PFSK-1 (cell line): ENCODE measurements at regions not wholly inside any gene's neighbourhood (a gene's known extent, or its start where the extent isn't known, plus 50 kb on each side); places are given as distances from the start of the nearest gene placed in this dataset.

Source experiments
- FOXP2 ChIP-seq: optimal IDR thresholded peaks from 2 replicates; pipeline ENCODE3; 2011; ENCODE audit warnings: borderline replicate concordance, control low read depth, inconsistent platforms; ENCODE audit not compliant: insufficient read depth; ENCODE audit errors: extremely low read length, extremely low read depth
- POLR2AphosphoS5 ChIP-seq: IDR thresholded peaks from 2 replicates; pipeline ENCODE4 v1.6.1; 2012; ENCODE audit warnings: low read depth, mild to moderate bottlenecking, control low read depth, low read length, moderate library complexity
- SIN3A ChIP-seq: IDR thresholded peaks from 2 replicates; pipeline ENCODE4 v1.6.1; 2012; ENCODE audit warnings: mild to moderate bottlenecking, low read length, moderate library complexity, borderline replicate concordance; ENCODE audit not compliant: insufficient read depth
- TAF1 ChIP-seq: IDR thresholded peaks from 2 replicates; pipeline ENCODE4 v1.6.1; 2012; ENCODE audit warnings: low read length, control low read depth, borderline replicate concordance; ENCODE audit not compliant: insufficient read depth
- TF ChIP-seq, protein P1 (sequence below), 2 experiments: IDR thresholded peaks; 2 replicates each; pipeline versions ENCODE4 v1.6.1 to v1.8.0; 2011 to 2012; ENCODE audit warnings: low read depth in 2 of 2, low read length in 2 of 2, control low read depth in 1 of 2, inconsistent platforms in 1 of 2, mild to moderate bottlenecking in 1 of 2, moderate library complexity in 1 of 2; ENCODE audit not compliant: insufficient read depth in 1 of 2

- TF ChIP-seq POLR2AphosphoS5 (no peak), SIN3A (no peak), TAF1 (no peak), FOXP2 (no peak)
- TF ChIP-seq, protein P1, sequence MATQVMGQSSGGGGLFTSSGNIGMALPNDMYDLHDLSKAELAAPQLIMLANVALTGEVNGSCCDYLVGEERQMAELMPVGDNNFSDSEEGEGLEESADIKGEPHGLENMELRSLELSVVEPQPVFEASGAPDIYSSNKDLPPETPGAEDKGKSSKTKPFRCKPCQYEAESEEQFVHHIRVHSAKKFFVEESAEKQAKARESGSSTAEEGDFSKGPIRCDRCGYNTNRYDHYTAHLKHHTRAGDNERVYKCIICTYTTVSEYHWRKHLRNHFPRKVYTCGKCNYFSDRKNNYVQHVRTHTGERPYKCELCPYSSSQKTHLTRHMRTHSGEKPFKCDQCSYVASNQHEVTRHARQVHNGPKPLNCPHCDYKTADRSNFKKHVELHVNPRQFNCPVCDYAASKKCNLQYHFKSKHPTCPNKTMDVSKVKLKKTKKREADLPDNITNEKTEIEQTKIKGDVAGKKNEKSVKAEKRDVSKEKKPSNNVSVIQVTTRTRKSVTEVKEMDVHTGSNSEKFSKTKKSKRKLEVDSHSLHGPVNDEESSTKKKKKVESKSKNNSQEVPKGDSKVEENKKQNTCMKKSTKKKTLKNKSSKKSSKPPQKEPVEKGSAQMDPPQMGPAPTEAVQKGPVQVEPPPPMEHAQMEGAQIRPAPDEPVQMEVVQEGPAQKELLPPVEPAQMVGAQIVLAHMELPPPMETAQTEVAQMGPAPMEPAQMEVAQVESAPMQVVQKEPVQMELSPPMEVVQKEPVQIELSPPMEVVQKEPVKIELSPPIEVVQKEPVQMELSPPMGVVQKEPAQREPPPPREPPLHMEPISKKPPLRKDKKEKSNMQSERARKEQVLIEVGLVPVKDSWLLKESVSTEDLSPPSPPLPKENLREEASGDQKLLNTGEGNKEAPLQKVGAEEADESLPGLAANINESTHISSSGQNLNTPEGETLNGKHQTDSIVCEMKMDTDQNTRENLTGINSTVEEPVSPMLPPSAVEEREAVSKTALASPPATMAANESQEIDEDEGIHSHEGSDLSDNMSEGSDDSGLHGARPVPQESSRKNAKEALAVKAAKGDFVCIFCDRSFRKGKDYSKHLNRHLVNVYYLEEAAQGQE (IDR thresholded peaks at IDR 0.05; ENCODE audit: insufficient read depth in 1 of 2, low read depth in 2 of 2, low read length in 2 of 2) = no peak
Measured at GRCh38 chr22:22835771-22836291, 51.8 kb upstream of the IGLL5 start.
